GM21619 (cell line): ENCODE measurements at regions not wholly inside any gene's neighbourhood (a gene's known extent, or its start where the extent isn't known, plus 50 kb on each side); places are given as distances from the start of the nearest gene placed in this dataset.
A peak's percentile ranks its signal among the peaks of the same experiment; 100 is the strongest.

Experiments
- ATAC-seq: cut with Tn5 transposase; IDR thresholded peaks from one replicate; pipeline ENCODE4 v1.9.1; 2021; ENCODE audit not compliant: unreplicated experiment

GRCh38 chrX:134747006-134747405 is 50.0 kb downstream of the PABIR2 start:
- ATAC-seq, result no peak

GRCh38 chrX:134746410-134746785 is 50.6 kb downstream of the PABIR2 start:
- no peak for ATAC-seq

GRCh38 chrX:134745636-134746409 is 51.2 kb downstream of the PABIR2 start:
- no peak for ATAC-seq

GRCh38 chrX:134743091-134743490 is 53.9 kb downstream of the PABIR2 start:
- no peak for ATAC-seq

- no peak for ATAC-seq
These were observed 54.4 kb downstream of the PABIR2 start for GRCh38 chrX:134742573-134742972.

- ATAC-seq, result no peak
These were observed 55.3 kb downstream of the PABIR2 start for GRCh38 chrX:134741746-134742145.

- no peak for ATAC-seq
These were observed 57.8 kb downstream of the PABIR2 start for GRCh38 chrX:134738986-134739740.

- ATAC-seq, result no peak
These were observed 58.6 kb downstream of the PABIR2 start for GRCh38 chrX:134738445-134738844.

- ATAC-seq, result no peak
These were observed 59.2 kb downstream of the PABIR2 start for GRCh38 chrX:134737721-134738369.

- no peak for ATAC-seq
These were observed 59.9 kb downstream of the PABIR2 start for GRCh38 chrX:134737061-134737460.

- no peak for ATAC-seq
These were observed 60.6 kb downstream of the PABIR2 start for GRCh38 chrX:134736356-134736755.

- ATAC-seq, result no peak
These were observed 62.0 kb downstream of the PABIR2 start for GRCh38 chrX:134735015-134735414.

GRCh38 chrX:134734466-134734952 is 62.5 kb downstream of the PABIR2 start:
- no peak for ATAC-seq

- ATAC-seq, result no peak
These were observed 63.4 kb downstream of the PABIR2 start for GRCh38 chrX:134733591-134733990.

- no peak for ATAC-seq
These were observed 64.3 kb downstream of the PABIR2 start for GRCh38 chrX:134732676-134733075.

- ATAC-seq, result no peak
These were observed 64.9 kb downstream of the PABIR2 start for GRCh38 chrX:134732152-134732551.

- ATAC-seq, result no peak
These were observed 69.1 kb upstream of the PLAC1 start for GRCh38 chrX:134727363-134727762.

GRCh38 chrX:134725103-134725690 is 66.9 kb upstream of the PLAC1 start:
- ATAC-seq, result no peak

- no peak for ATAC-seq
These were observed 63.7 kb upstream of the PLAC1 start for GRCh38 chrX:134721766-134722532.

GRCh38 chrX:134718966-134719317 is 60.7 kb upstream of the PLAC1 start:
- peak; percentile 84 for ATAC-seq
